CD4-positive, alpha-beta T cell (primary cell): ENCODE measurements at regions not wholly inside any gene's neighbourhood (a gene's known extent, or its start where the extent isn't known, plus 50 kb on each side); places are given as distances from the start of the nearest gene placed in this dataset.

ENCODE experiments used
- ATAC-seq: fragments of 200-7000 bp; cut with Tn5 transposase; one replicate; pipeline ENCODE4 v1.10.0; 2022; ENCODE audit warnings: mild to moderate bottlenecking; ENCODE audit not compliant: poor library complexity
- CTCF ChIA-PET: fragments of 350-600 bp; sonication (Branson Sonifier 250); formaldehyde crosslinking; loops from one replicate; lab custom pipeline; 2021; ENCODE audit warnings: antibody characterized with exemption, inconsistent platforms; lab: Charles Lee
- POLR2A ChIA-PET: fragments of 350-600 bp; sonication (Branson Sonifier 250); formaldehyde crosslinking; loops from one replicate; lab custom pipeline; 2021; ENCODE audit warnings: antibody characterized with exemption, inconsistent platforms; lab: Charles Lee
- DNase-seq, 14 experiments: peaks; one replicate each; pipeline ENCODE4 v3.0.0-alpha.2; 2013 to 2020; ENCODE audit warnings: mixed read lengths in 2 of 14
- H3K27ac ChIP-seq, 2 donors: one replicate each; pipeline versions ENCODE4 v1.5.1 to v1.7.0; 2013; ENCODE audit warnings: low read length in 2 of 2, low read depth in 1 of 2, mild to moderate bottlenecking in 1 of 2
- H3K27me3 ChIP-seq, 2 experiments: 1 replicate in 1 of 2; 2 replicates in 1 of 2; pipeline versions ENCODE4 v1.6.1 to v1.7.0; 2013; ENCODE audit warnings: low read length in 2 of 2, control low read depth in 1 of 2, mild to moderate bottlenecking in 1 of 2, moderate library complexity in 1 of 2; ENCODE audit not compliant: insufficient read depth in 2 of 2, control insufficient read depth in 1 of 2
- H3K36me3 ChIP-seq: one replicate; pipeline ENCODE4 v1.6.1; 2013; ENCODE audit warnings: low read length, control low read depth; ENCODE audit not compliant: insufficient read depth
- H3K4me1 ChIP-seq: one replicate; pipeline ENCODE4 v1.6.1; 2013; ENCODE audit warnings: low read length, control low read depth; ENCODE audit not compliant: insufficient read depth
- H3K4me3 ChIP-seq: one replicate; pipeline ENCODE4 v1.5.1; 2013; ENCODE audit warnings: mild to moderate bottlenecking, low read length, moderate library complexity
- H3K9me3 ChIP-seq, 2 experiments: 1 replicate in 1 of 2; 2 replicates in 1 of 2; pipeline versions ENCODE4 v1.6.1 to v1.7.0; 2013; ENCODE audit warnings: low read length in 2 of 2, mild to moderate bottlenecking in 2 of 2, control low read depth in 1 of 2, moderate library complexity in 1 of 2; ENCODE audit not compliant: control insufficient read depth in 1 of 2, insufficient read depth in 1 of 2
- H3K27ac Mint-ChIP-seq: one replicate; pipeline ENCODE4 v1.8.0; 2020; ENCODE audit warnings: mixed read lengths
- H3K27me3 Mint-ChIP-seq: one replicate; pipeline ENCODE4 v1.8.0; 2021; ENCODE audit warnings: mixed read lengths
- H3K36me3 Mint-ChIP-seq: one replicate; pipeline ENCODE4 v1.8.0; 2021; ENCODE audit warnings: low read depth, mixed read lengths
- H3K4me1 Mint-ChIP-seq: one replicate; pipeline ENCODE4 v1.8.0; 2021; ENCODE audit warnings: low read depth, mixed read lengths
- H3K4me3 Mint-ChIP-seq: one replicate; pipeline ENCODE4 v1.8.0; 2020; ENCODE audit warnings: mild to moderate bottlenecking, mixed read lengths
- H3K9me3 Mint-ChIP-seq: one replicate; pipeline ENCODE4 v1.8.0; 2020; ENCODE audit warnings: mixed read lengths
- intact Hi-C, 2 experiments: fragments of 100-400 bp; cut with DNase I in 1 of 2; cut with micrococcal nuclease in 1 of 2; formaldehyde crosslinking; loops; one replicate each; pipeline versions ENCODE4 v1.15.1 to v1.9.0; 2023 to 2025; cut with DNase I, micrococcal nuclease
- TF ChIP-seq, protein P1 (sequence below): fragments of 200-600 bp; IDR thresholded peaks from one replicate; pipeline ENCODE4 v1.8.0; 2022; ENCODE audit warnings: antibody characterized with exemption, mild to moderate bottlenecking

DNA sequence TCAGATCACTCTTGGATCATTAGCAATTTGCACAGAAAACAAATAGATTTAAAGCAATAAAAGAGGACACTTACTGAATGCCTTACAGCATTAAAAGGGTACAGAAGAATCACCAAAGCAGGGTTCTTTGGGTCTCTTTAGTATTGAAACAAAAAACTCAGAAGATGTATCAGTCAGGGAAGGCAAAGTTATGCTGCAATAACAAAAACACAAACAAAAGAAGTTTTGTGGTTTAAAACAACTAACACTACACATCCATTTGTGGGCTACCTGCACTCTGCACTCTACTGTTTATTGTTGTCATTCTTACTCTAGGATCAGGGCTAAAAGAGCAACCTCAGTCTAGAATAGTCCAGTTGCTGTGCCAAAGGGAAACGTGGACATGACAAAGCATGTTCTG is 216.4 kb downstream of the GPAM start:
- Histone ChIP-seq H3K27ac (no peak overlapping the region), H3K4me3 (no peak overlapping the region), H3K4me1 (no peaks in the 10 kb centered on the region), H3K9me3 (no peaks in the 10 kb centered on the region), H3K27me3 (no peaks in the 10 kb centered on the region), H3K36me3 (no peaks in the 10 kb centered on the region)
- Mint-ChIP-seq H3K27ac (no peak overlapping the region), H3K4me3 (no peak overlapping the region), H3K36me3 (no peaks in the 10 kb centered on the region), H3K4me1 (no peaks in the 10 kb centered on the region), H3K9me3 (peaks cover 2% of the 10 kb centered on the region), H3K27me3 (no peaks in the 10 kb centered on the region)
- intact Hi-C loops, result no loop called here
- TF ChIP-seq, protein P1, sequence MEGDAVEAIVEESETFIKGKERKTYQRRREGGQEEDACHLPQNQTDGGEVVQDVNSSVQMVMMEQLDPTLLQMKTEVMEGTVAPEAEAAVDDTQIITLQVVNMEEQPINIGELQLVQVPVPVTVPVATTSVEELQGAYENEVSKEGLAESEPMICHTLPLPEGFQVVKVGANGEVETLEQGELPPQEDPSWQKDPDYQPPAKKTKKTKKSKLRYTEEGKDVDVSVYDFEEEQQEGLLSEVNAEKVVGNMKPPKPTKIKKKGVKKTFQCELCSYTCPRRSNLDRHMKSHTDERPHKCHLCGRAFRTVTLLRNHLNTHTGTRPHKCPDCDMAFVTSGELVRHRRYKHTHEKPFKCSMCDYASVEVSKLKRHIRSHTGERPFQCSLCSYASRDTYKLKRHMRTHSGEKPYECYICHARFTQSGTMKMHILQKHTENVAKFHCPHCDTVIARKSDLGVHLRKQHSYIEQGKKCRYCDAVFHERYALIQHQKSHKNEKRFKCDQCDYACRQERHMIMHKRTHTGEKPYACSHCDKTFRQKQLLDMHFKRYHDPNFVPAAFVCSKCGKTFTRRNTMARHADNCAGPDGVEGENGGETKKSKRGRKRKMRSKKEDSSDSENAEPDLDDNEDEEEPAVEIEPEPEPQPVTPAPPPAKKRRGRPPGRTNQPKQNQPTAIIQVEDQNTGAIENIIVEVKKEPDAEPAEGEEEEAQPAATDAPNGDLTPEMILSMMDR, result no peak
- POLR2A ChIA-PET, result no interaction called here
- no peak for DNase-seq
- ATAC-seq, result no peak
- CTCF ChIA-PET, result no interaction called here

DNA sequence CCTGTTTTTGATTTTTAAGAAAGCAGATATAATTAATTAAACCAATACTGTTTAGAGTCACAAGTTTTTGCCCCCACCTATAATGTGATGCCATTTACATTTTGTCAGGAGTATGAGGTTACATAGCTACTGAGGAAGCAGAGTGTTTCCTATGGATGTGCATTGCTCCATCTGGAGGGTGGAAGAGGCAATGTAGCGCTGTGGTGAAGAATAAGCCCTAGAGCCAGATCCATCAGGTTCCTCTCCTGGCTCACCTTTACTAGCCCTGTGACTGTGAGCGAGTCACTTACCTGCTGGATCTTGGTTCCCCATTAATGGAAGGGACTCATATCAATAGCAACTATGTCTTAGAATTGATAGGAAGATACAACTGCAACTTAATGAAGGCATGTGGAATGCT is 216.0 kb downstream of the GPAM start:
- Histone ChIP-seq H3K36me3 (no peaks in the 10 kb centered on the region), H3K9me3 (no peaks in the 10 kb centered on the region), H3K27ac (no peak overlapping the region), H3K4me3 (no peak overlapping the region), H3K27me3 (no peaks in the 10 kb centered on the region), H3K4me1 (no peaks in the 10 kb centered on the region)
- TF ChIP-seq, protein P1, result no peak
- Mint-ChIP-seq H3K27ac (no peak overlapping the region), H3K9me3 (peaks cover 2% of the 10 kb centered on the region), H3K4me3 (no peak overlapping the region), H3K36me3 (no peaks in the 10 kb centered on the region), H3K4me1 (no peaks in the 10 kb centered on the region), H3K27me3 (no peaks in the 10 kb centered on the region)
- POLR2A ChIA-PET, result no interaction called here
- intact Hi-C loops, result no loop called here
- no peak for DNase-seq
- CTCF ChIA-PET, result no interaction called here
- ATAC-seq, result no peak

DNA sequence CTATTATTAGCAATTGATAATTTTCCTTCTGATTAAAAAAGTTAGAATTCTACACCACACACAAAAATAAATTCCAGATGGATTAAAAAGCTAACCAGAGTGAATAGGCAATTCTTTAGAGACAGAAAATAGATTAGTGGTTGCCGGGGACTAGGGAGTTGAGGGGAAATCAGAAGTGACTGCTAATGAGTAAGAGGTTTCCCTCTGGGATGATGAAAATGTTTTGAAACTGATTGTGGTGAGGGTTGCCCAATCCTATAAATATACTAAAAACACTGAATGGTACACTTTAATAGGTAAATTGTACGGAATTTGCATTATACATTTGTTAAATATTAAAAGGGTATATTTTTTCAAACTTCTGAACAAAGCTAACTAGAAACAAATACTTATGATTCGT is 214.9 kb downstream of the GPAM start:
- POLR2A ChIA-PET, result no interaction called here
- DNase-seq, result no peak
- H3K27ac ChIP-seq, result no peak overlapping the region
- no peaks in the 10 kb centered on the region for H3K27me3 ChIP-seq
- no peaks in the 10 kb centered on the region for H3K36me3 ChIP-seq
- peaks cover 2% of the 10 kb centered on the region for H3K9me3 Mint-ChIP-seq
- H3K4me1 Mint-ChIP-seq, result no peaks in the 10 kb centered on the region
- no peak overlapping the region for H3K4me3 Mint-ChIP-seq
- H3K36me3 Mint-ChIP-seq, result no peaks in the 10 kb centered on the region
- no peak for ATAC-seq
- no peaks in the 10 kb centered on the region for H3K27me3 Mint-ChIP-seq
- no peaks in the 10 kb centered on the region for H3K4me1 ChIP-seq
- no peak overlapping the region for H3K27ac Mint-ChIP-seq
- intact Hi-C loops, result no loop called here
- TF ChIP-seq, protein P1, result no peak
- no peaks in the 10 kb centered on the region for H3K9me3 ChIP-seq
- CTCF ChIA-PET, result no interaction called here
- no peak overlapping the region for H3K4me3 ChIP-seq
